ENCODE measurements at regions not wholly inside any gene's neighbourhood (a gene's known extent, or its start where the extent isn't known, plus 50 kb on each side); places are given as distances from the start of the nearest gene placed in this dataset.
"Not testable (repeated sequence)": the region's sequence is repeated elsewhere in the genome, so short reads cannot be mapped to it uniquely, and the experiment has no call there.

- Mint-ChIP-seq H3K36me3 (ENCODE audit: low read depth) (no peaks in the 10 kb centered on the region), H3K4me3 (no peak overlapping the region), H3K27me3 (peaks cover 73% of the 10 kb centered on the region), H3K9me3 (no peaks in the 10 kb centered on the region), H3K27ac (no peak overlapping the region), H3K4me1 (ENCODE audit: low read depth) (peaks cover 16% of the 10 kb centered on the region)
- DNase-seq = no peak
These were observed 113.2 kb downstream of the GPX5 start for GRCh38 chr6:28638787-28639430.

DNA sequence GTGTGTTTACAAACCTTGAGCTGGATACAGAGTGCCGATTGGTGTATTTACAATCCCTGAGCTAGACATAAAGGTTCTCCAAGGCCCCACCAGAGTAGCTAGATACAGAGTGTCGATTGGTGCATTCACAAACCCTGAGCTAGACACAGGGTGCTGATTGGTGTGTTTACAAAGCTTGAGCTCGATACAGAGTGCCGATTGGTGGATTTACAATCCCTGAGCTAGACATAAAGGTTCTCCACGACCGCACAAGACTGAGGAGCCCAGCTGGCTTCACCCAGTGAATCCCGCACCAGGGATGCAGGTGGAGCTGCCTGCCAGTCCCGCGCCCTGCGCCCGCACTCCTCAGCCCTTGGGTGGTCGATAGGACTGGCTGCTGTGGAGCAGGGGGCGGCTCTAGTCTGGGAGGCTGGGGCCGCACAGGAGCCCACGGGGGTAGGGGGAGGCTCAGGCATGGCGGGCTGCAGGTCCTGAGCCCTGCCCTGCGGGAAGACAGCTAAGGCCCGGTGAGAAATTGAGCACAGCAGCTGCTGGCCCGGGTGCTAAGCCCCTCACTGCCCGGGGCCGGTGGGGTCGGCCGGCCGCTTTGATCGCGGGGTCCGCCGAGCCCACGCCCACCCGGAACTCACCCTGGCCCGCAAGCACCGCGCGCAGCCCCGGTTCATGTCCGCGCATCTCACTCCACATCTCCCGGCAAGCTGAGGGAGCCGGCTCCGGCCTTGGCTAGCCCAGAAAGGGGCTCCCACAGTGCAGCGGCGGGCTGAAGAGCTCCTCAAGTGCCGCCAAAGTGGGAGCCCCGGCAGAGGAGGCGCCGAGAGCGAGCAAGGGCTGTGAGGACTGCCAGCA, 114.0 kb downstream of the GPX5 start:
- not testable (repeated sequence) for H3K27ac Mint-ChIP-seq; H3K4me3 Mint-ChIP-seq; H3K36me3 Mint-ChIP-seq (ENCODE audit: low read depth); DNase-seq; H3K9me3 Mint-ChIP-seq
- H3K4me1 Mint-ChIP-seq (ENCODE audit: low read depth) = peaks cover 12% of the 10 kb centered on the region
- H3K27me3 Mint-ChIP-seq = peaks cover 73% of the 10 kb centered on the region

- Mint-ChIP-seq H3K27ac (peak overlapping the region; percentile 81), H3K4me1 (ENCODE audit: low read depth) (peaks cover 4% of the 10 kb centered on the region), H3K27me3 (peaks cover 62% of the 10 kb centered on the region), H3K9me3 (no peaks in the 10 kb centered on the region), H3K4me3 (peak overlapping the region; percentile 6), H3K36me3 (ENCODE audit: low read depth) (peaks cover under 1% of the 10 kb centered on the region)
- peak; percentile 65 for DNase-seq
These were observed 117.5 kb downstream of the GPX5 start for GRCh38 chr6:28643017-28643740.

- H3K36me3 Mint-ChIP-seq (ENCODE audit: low read depth) = peaks cover 3% of the 10 kb centered on the region
- H3K4me3 Mint-ChIP-seq = no peak overlapping the region
- peaks cover 11% of the 10 kb centered on the region for H3K4me1 Mint-ChIP-seq (ENCODE audit: low read depth)
- no peaks in the 10 kb centered on the region for H3K9me3 Mint-ChIP-seq
- H3K27ac Mint-ChIP-seq = no peak overlapping the region
- no peak for DNase-seq
- peaks cover 75% of the 10 kb centered on the region for H3K27me3 Mint-ChIP-seq
These were observed 121.0 kb downstream of the GPX5 start for GRCh38 chr6:28646650-28647049.

DNA sequence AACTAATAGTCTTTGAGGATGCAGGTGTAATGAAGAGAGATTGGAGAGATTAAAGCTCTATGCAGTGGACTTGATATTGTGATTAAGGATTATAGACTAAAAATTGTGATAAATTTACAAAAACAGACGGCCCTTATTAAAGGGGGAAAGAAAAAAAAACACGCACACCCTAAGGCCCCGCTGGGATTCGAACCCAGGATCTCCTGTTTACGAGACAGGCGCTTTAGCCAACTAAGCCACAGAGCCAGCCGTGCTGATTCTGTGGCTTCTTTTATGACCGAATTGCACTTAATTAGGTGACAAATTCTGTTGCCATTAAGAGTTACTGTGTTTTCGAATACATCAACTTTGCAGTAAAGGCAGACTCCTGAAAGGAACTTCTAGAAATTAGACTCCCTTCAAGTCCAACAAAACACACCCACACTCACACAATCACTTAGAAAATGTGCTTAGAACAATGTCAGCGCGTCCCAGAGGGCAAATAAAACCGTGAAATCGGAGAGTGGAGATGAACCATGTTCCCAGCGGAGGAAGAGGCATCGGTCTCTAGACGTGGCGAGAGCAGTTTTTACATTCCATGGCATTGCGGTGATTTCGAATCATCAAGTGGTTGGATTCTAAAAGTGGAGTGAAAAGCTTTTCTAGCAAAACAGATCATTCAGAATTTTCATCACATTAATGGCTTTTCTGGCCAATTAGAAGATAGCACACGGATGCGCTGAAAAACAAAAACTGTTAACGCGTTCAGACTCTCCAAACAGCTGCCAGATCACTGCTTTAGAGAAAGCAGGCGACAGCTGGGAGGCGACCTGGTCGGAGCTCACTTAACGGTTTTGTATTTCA, 122.6 kb downstream of the GPX5 start:
- H3K36me3 Mint-ChIP-seq (ENCODE audit: low read depth) = peaks cover 3% of the 10 kb centered on the region
- peaks cover 11% of the 10 kb centered on the region for H3K4me1 Mint-ChIP-seq (ENCODE audit: low read depth)
- peak; percentile 74 for DNase-seq
- peak overlapping the region; percentile 80 for H3K27ac Mint-ChIP-seq
- H3K9me3 Mint-ChIP-seq = no peaks in the 10 kb centered on the region
- H3K27me3 Mint-ChIP-seq = peaks cover 77% of the 10 kb centered on the region
- peak overlapping the region; percentile 85 for H3K4me3 Mint-ChIP-seq

DNA sequence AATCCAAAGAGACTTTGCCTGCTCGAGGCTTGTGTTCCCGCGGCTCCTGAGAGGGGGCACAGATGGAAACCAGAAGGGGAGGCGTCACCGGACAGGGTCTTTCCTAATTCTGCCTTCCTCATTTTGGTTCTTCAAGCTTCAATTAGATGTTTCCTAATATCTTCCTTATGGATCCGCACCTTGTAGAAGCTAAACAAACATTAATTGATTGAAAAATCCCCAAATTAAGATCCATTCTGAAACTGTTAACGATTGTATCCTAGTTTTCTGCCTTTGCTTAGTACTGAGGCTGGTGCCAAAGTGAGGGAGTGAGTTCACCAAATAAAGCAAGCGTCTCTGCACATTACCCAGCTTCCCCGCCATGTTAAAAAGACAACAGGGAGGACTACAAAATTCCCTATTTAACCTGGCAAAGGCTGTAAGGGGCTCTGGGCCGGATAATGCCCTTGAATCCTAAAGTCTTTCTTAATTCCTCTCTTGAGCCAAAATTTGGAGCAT, 123.2 kb downstream of the GPX5 start:
- Mint-ChIP-seq H3K27me3 (peaks cover 75% of the 10 kb centered on the region), H3K9me3 (no peaks in the 10 kb centered on the region), H3K4me1 (ENCODE audit: low read depth) (peaks cover 11% of the 10 kb centered on the region), H3K4me3 (peak overlapping the region; percentile 85), H3K36me3 (ENCODE audit: low read depth) (peaks cover 3% of the 10 kb centered on the region), H3K27ac (no peak overlapping the region)
- no peak for DNase-seq

- no peak for DNase-seq
- Mint-ChIP-seq H3K27ac (no peak overlapping the region), H3K9me3 (no peaks in the 10 kb centered on the region), H3K36me3 (ENCODE audit: low read depth) (peaks cover 3% of the 10 kb centered on the region), H3K4me1 (ENCODE audit: low read depth) (peaks cover 11% of the 10 kb centered on the region), H3K4me3 (no peak overlapping the region), H3K27me3 (peaks cover 76% of the 10 kb centered on the region)
These were observed 125.5 kb downstream of the GPX5 start for GRCh38 chr6:28651161-28651560.

DNA sequence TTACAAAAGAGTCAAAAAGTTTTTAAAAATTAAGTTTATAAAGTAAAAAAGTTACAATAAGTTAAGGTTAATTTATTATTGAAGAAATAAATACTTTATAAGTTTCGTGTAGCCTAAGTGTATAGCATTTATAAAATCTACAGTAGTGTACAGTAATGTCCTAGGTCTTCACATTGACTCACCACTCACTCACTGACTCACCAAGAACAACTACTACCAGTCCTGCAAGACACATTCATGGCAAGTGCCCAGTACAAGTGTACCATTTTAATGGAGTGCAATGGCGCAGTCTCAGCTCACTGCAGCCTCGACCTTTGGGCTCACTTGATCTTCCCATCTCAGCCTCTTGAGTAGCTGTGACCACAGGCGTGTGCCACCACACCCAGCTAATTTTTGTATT, 128.2 kb downstream of the GPX5 start:
- H3K4me1 Mint-ChIP-seq (ENCODE audit: low read depth) = peaks cover 21% of the 10 kb centered on the region
- peaks cover 82% of the 10 kb centered on the region for H3K27me3 Mint-ChIP-seq
- no peak overlapping the region for H3K27ac Mint-ChIP-seq
- H3K4me3 Mint-ChIP-seq = no peak overlapping the region
- no peak for DNase-seq
- peaks cover 7% of the 10 kb centered on the region for H3K9me3 Mint-ChIP-seq
- no peaks in the 10 kb centered on the region for H3K36me3 Mint-ChIP-seq (ENCODE audit: low read depth)

GRCh38 chr6:28655164-28655563, 129.5 kb downstream of the GPX5 start:
- H3K27me3 Mint-ChIP-seq = peaks cover 83% of the 10 kb centered on the region
- DNase-seq = no peak
- H3K36me3 Mint-ChIP-seq (ENCODE audit: low read depth) = no peaks in the 10 kb centered on the region
- H3K27ac Mint-ChIP-seq = no peak overlapping the region
- peaks cover 24% of the 10 kb centered on the region for H3K4me1 Mint-ChIP-seq (ENCODE audit: low read depth)
- no peak overlapping the region for H3K4me3 Mint-ChIP-seq
- H3K9me3 Mint-ChIP-seq = peaks cover 7% of the 10 kb centered on the region

GRCh38 chr6:28656715-28657114, 131.0 kb downstream of the GPX5 start:
- Mint-ChIP-seq H3K27me3 (peaks cover 81% of the 10 kb centered on the region), H3K36me3 (ENCODE audit: low read depth) (no peaks in the 10 kb centered on the region), H3K9me3 (peaks cover 7% of the 10 kb centered on the region), H3K4me3 (peak overlapping the region; percentile 74), H3K27ac (no peak overlapping the region), H3K4me1 (ENCODE audit: low read depth) (peaks cover 24% of the 10 kb centered on the region)
- no peak for DNase-seq

DNA sequence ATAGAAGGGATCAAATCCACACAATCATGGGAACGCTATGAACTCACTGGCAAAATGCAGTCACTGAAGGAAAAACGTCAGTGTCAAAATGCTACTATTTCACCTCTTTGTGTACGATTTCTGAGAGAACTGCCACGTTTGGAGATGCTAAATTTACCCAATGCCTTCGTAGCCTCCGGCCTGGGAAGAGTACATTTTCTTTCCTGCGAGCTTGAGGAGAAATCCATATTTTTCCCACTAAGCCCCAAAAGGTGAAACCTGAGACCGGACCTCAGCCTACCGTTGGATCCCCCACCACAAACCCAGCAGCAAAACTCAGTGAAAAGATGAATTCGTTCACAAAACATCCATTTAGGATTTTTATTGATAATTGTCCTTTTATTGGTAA, 131.7 kb downstream of the GPX5 start:
- peaks cover 74% of the 10 kb centered on the region for H3K27me3 Mint-ChIP-seq
- no peak overlapping the region for H3K27ac Mint-ChIP-seq
- peaks cover 24% of the 10 kb centered on the region for H3K4me1 Mint-ChIP-seq (ENCODE audit: low read depth)
- no peak for DNase-seq
- peaks cover 7% of the 10 kb centered on the region for H3K9me3 Mint-ChIP-seq
- H3K36me3 Mint-ChIP-seq (ENCODE audit: low read depth) = no peaks in the 10 kb centered on the region
- H3K4me3 Mint-ChIP-seq = peak overlapping the region; percentile 74

- H3K4me3 Mint-ChIP-seq = peak overlapping the region; percentile 74
- peak overlapping the region; percentile 83 for H3K27ac Mint-ChIP-seq
- H3K4me1 Mint-ChIP-seq (ENCODE audit: low read depth) = peaks cover 24% of the 10 kb centered on the region
- H3K27me3 Mint-ChIP-seq = peaks cover 75% of the 10 kb centered on the region
- H3K9me3 Mint-ChIP-seq = peaks cover 7% of the 10 kb centered on the region
- DNase-seq = peak; percentile 75
- no peaks in the 10 kb centered on the region for H3K36me3 Mint-ChIP-seq (ENCODE audit: low read depth)
These were observed 132.2 kb downstream of the GPX5 start for GRCh38 chr6:28657769-28658465.

- peak overlapping the region; percentile 74 for H3K4me3 Mint-ChIP-seq
- H3K9me3 Mint-ChIP-seq = peaks cover 7% of the 10 kb centered on the region
- no peaks in the 10 kb centered on the region for H3K36me3 Mint-ChIP-seq (ENCODE audit: low read depth)
- no peak for DNase-seq
- peak overlapping the region; percentile 83 for H3K27ac Mint-ChIP-seq
- H3K27me3 Mint-ChIP-seq = peaks cover 83% of the 10 kb centered on the region
- peaks cover 24% of the 10 kb centered on the region for H3K4me1 Mint-ChIP-seq (ENCODE audit: low read depth)
These were observed 133.0 kb downstream of the GPX5 start for GRCh38 chr6:28658475-28659249.

Measured in activated T-cell treated with anti-CD3 and anti-CD28 coated beads, Interleukin-2, amount 50 U/mL, for 24 hours (primary cell).